Motor neuron (in vitro differentiated cells): ENCODE measurements at regions not wholly inside any gene's neighbourhood (a gene's known extent, or its start where the extent isn't known, plus 50 kb on each side); places are given as distances from the start of the nearest gene placed in this dataset.
A peak's percentile ranks its signal among the peaks of the same experiment; 100 is the strongest.
"Not testable (repeated sequence)": the region's sequence is repeated elsewhere in the genome, so short reads cannot be mapped to it uniquely, and the experiment has no call there.

ENCODE experiments used
- ATAC-seq, 8 experiments: fragments of 200-7000 bp; cut with Tn5 transposase; replicated peaks in 6 of 8; 2 replicates each; pipeline ENCODE4 v1.8.0; 2021; ENCODE audit warnings: mild to moderate bottlenecking in 8 of 8, moderate library complexity in 8 of 8
- H3K27ac ChIP-seq, 2 donors: fragments of 250-450 bp; sonication (Bioruptor Pico); 2 replicates each; pipeline ENCODE4 v1.9.0; 2021; ENCODE audit warnings: antibody characterized with exemption in 2 of 2, mild to moderate bottlenecking in 2 of 2, moderate library complexity in 1 of 2
- H3K4me1 ChIP-seq, 2 donors: fragments of 250-450 bp; sonication (Bioruptor Pico); replicated peaks in 1 of 2; 2 replicates each; pipeline ENCODE4 v1.6.1; 2021; ENCODE audit warnings: antibody characterized with exemption in 2 of 2, mild to moderate bottlenecking in 2 of 2, moderate library complexity in 1 of 2
- H3K4me3 ChIP-seq, 5 donors: fragments of 250-450 bp; sonication (Bioruptor Pico); 2 replicates each; pipeline ENCODE4 v1.9.0; 2021; ENCODE audit warnings: antibody characterized with exemption in 5 of 5, mild to moderate bottlenecking in 5 of 5, moderate library complexity in 4 of 5
- WGBS, 10 experiments: fragments of 450-650 bp; shearing (Covaris generic); methylation state at CpG; one replicate each; pipeline ENCODE4 v1.0.0; 2022; 5-methylcytosine and 5-hydroxymethylcytosine counted together
- in situ Hi-C, 9 experiments: fragments of 400-800 bp; cut with MboI; loops; one replicate each; pipeline ENCODE4 v1.15.0; 2021; ENCODE audit warnings: low sequenced_read_pairs in 9 of 9, low pct_unique_long_range_greater_than_20kb in 2 of 9; ENCODE audit not compliant: unreplicated experiment in 9 of 9

DNA sequence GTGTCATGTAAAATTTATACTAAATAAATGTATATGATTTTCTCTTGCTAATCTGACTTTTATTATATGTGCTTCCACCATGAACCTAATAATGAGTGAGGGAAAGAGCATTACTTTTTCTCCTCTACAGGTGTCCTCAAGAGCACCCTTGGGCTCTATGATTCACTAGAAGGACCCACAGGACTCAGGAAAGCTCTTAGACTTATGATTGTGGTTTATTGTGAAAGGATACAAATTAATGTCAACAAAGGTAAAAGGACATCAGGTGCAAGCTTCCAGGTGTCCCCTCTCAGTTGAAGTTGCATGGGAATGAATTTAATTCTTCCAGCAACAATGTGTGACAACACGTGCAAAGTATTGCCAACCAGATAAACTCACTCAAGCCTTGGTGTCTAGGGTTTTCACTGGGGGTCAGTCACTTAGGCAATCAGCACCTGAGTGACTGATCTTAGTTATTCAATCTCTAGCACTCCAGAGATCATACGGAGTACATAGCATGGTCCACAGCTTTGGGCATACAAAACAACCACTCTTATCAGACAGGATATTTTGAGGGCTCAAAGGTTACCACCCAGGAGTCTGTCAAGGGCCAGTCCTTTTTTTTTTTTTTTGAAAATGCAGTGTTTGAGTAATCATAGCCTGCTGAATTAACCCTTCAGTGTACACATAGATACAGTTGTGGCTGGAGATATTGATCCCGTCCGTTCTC is 1518.1 kb downstream of the KHDRBS2 start:
- in situ Hi-C loops, H3K27ac ChIP-seq, H3K4me1 ChIP-seq, ATAC-seq, H3K4me3 ChIP-seq: not testable (repeated sequence)
- WGBS, 10 experiments, result 80 to 100% (median 90%) methylated on average over 1 to 2 of the region's 4 CpGs; no CpG with 5 or more reads in 6 of the 10 experiments

DNA sequence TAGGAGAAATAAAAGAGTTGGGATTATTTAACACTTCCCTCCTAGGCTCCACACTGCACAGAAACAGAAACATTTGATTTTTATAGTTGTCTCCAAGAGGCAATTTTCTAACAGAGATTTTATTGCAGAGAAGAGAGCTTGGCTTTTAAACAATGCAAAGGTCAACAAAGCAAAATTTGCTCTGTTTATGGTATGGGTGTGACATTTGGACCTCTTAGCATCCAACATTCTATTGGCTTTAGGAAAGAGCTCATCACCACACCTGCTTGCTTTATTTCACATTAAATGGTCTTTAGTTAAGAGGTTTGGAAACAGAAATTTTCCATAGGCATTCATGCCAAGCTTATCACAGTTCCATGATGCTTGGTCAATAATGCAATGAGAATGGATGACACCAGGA is 1520.7 kb downstream of the KHDRBS2 start:
- ATAC-seq, H3K4me3 ChIP-seq, H3K4me1 ChIP-seq, in situ Hi-C loops, H3K27ac ChIP-seq: not testable (repeated sequence)

DNA sequence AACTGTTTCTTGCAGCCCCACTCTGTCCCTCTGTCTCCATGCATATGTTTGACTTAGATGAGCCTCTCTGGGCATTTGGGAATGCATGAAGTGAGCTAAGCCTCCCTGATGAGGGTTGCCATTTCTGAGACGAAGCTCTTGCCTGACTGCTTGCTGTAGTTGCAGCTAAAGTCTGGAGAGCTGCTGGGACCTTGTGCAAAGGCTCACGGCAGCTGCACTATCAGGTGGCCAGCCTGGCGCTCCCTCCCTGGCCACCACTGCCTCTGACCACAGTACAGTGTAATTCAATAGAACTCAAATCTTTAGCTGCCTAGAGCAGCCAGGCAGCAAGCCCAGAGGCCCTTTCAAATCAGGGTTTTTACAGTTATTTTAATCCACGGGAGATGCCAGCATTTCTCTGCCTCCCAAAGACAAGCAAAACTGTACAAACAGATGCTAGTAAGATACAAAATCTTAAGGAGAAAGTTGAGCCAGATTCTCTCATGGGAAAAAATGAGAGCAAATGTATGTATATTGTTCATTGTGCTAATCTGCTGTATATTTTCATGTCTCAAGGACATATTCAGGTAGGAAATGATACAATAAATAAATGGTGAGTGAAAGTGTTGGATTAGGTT is 1522.5 kb downstream of the KHDRBS2 start:
- H3K4me3 ChIP-seq, H3K27ac ChIP-seq, in situ Hi-C loops, H3K4me1 ChIP-seq: not testable (repeated sequence)
- ATAC-seq, result peak in 5 of 8 experiments; percentile 37 to 75 (median 56)
- 80% methylated on average over 1 of the region's 4 CpGs; no CpG with 5 or more reads in 9 of the 10 experiments for WGBS, 10 experiments

DNA sequence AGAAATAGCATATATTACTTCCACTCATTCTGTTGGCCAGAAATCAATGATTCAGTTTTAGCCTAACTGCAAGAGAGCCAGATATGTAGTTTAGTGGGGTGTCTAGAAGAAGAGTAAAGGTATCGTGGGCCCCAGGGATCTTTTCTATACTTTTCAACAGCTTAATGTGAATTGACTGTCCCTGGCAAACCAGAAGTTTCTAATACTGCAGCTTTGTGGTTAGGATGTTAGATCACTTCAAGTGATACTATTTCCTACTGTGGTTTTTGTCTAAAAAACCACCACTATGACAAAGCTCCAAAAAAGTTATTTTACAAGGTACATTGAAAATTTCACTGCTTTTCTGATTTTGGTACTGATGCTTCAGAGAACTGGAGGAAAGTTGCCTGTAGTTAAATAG is 1525.1 kb downstream of the KHDRBS2 start:
- H3K4me1 ChIP-seq, H3K27ac ChIP-seq, ATAC-seq, in situ Hi-C loops, H3K4me3 ChIP-seq: not testable (repeated sequence)
- 100% methylated on average over 1 of the region's 1 CpG; no CpG with 5 or more reads in 9 of the 10 experiments for WGBS, 10 experiments

DNA sequence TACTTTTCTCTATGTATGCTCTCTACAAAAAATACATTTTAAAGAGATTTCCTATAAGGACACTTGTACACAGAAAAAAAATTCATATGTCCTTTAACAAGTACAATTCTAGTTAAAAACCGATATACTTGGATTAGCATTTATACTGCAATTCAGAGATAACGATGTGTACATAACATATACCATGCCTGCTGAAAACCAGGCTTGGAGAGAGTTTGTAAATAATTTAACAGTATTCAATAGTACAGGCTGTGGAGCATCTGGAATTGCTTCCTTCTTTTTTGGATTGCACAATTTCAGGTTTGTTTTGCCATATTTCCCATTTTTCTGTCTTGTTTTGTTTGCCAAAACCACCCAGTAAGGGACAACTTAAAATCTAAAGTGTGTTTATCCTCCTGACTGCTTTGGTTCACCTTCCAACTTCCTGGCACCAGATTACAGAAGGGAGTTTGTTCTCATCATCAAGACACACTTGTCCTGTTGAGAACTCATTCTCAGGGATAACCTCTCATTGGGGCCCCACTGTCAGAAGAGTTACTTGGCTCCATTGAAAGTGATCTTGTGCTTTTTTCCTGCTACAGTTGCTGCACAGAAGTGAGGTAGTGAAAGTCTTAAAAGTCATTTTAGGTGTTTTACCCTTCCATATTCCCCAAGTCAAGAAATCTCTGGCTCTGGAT is 1526.7 kb downstream of the KHDRBS2 start:
- WGBS, 10 experiments, result 17 to 100% (median 56%) methylated on average over 1 to 2 of the region's 2 CpGs; no CpG with 5 or more reads in 2 of the 10 experiments
- H3K4me1 ChIP-seq, H3K27ac ChIP-seq, H3K4me3 ChIP-seq, in situ Hi-C loops: not testable (repeated sequence)
- peak in 1 of 8 experiments; percentile 50 for ATAC-seq

- ATAC-seq, H3K4me3 ChIP-seq, H3K4me1 ChIP-seq, H3K27ac ChIP-seq, in situ Hi-C loops: not testable (repeated sequence)
- 48 to 94% (median 82%) methylated on average over 1 to 9 of the region's 9 CpGs; no CpG with 5 or more reads in 3 of the 10 experiments for WGBS, 10 experiments
These were observed 1527.3 kb downstream of the KHDRBS2 start for GRCh38 chr6:60758725-60759124.

- no peak for ATAC-seq
- H3K4me3 ChIP-seq, result no peak overlapping the region
- H3K27ac ChIP-seq, result no peak overlapping the region
- H3K4me1 ChIP-seq, result peaks cover 4% of the 10 kb centered on the region in 2 donors
- in situ Hi-C loops, result no loop called here
These were observed 1531.1 kb downstream of the KHDRBS2 start for GRCh38 chr6:60754879-60755278.

- ATAC-seq, result peak in 5 of 8 experiments; percentile 64 to 96 (median 93)
- H3K4me1 ChIP-seq, in situ Hi-C loops, H3K4me3 ChIP-seq: not testable (repeated sequence)
- peak overlapping the region in 1 of 2 donors; percentile 28 for H3K27ac ChIP-seq
- WGBS, 10 experiments, result 0 to 83% (median 30%) methylated on average over 1 to 4 of the region's 7 CpGs; no CpG with 5 or more reads in 3 of the 10 experiments
These were observed 1535.5 kb downstream of the KHDRBS2 start for GRCh38 chr6:60750353-60751081.

DNA sequence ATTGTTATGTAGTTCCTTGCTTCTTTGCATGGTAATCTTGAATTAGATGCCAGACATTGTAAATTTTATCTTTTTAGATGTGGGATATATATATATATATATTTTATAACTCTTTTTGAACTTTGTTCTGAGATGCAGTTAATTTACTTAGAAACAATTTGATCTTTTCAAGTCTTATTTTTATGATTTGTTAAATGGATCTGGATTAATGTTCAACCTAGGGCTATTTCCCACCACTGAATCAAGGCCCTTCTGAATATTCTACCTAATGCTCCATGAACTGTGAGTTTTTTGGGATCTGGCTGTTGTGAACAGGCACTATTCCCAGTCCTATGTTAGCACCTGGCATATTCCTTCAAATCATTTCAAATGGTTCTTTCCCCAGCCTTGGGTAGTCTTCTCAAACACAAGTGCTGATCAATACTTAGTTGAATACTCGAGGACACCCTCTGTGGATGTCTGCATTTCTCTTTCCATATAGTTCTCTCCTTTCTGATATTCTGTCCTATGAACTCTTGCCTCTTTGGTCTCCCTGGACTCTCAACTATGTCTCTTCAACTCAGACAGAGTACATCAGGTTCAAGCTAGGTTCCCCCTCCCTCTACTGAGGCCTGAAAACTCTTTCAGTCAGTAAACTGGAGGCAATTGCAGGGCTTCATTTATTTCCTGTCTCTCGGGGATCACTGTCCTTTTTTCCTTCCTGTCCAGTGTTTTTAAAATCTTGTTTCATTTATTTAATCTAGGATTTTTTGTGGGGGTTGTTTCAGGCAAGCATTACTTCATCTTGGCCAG is 1538.1 kb downstream of the KHDRBS2 start:
- H3K27ac ChIP-seq, H3K4me3 ChIP-seq, ATAC-seq, in situ Hi-C loops, H3K4me1 ChIP-seq: not testable (repeated sequence)
- 0 to 92% (median 33%) methylated on average over 1 to 2 of the region's 2 CpGs; no CpG with 5 or more reads in 2 of the 10 experiments for WGBS, 10 experiments

DNA sequence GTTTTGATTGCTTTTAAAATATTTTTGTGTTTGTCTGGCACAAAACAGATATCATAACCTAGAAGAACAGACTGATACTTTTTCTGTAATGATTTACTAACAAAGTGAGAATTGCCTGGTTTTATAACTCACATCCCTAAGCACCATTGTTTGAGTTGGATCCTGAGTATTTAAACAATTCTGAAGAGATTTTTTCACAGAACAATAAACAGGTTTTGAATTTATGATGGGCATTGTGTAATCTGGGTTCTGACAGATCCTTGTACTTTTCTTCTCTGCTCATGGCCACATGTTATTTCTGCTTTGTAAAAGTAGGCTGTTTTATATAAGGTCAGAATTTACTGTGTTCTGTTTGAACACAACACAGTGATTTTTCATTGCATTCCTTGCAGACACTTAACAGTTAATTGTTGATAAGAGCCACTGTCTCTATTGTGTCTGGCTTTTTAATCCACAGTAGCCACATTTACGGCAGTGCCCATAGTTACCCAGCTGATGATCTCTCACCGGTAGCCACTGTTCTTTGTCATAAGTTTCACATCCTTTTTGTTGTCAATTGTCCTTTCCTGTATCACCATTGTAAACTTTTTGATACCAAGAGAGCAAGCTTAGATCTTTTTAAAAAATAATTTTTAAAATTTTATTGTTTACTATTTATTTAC is 1548.1 kb downstream of the KHDRBS2 start:
- in situ Hi-C loops, H3K4me3 ChIP-seq: not testable (repeated sequence)
- peak in 3 of 8 experiments; percentile 34 to 40 (median 34) for ATAC-seq
- peaks cover 0 to 13% of the 10 kb centered on the region in 2 donors for H3K4me1 ChIP-seq
- WGBS, 10 experiments, result 25 to 78% (median 50%) methylated on average over 2 of the region's 2 CpGs; no CpG with 5 or more reads in 5 of the 10 experiments
- H3K27ac ChIP-seq, result peak overlapping the region in 1 of 2 donors; percentile 7

DNA sequence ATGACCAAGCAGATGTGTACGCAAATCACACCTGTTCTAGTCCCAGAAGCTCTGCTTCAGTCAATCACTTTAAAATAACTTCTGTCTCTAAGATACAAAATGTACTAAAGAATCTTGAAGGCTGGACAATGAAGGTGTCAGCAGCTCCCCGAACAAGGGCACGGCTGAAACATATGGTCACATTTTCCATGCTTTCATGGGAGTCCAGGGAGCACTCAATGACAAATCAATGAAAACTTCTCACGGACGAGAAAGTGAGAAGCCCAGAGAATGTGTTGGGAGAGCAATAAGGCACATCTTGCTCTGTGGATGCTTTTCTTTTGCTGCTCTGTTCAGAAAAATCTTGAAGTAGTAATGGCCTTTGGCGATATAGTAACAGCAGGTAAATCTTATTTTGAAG is 1548.7 kb downstream of the KHDRBS2 start:
- H3K4me3 ChIP-seq, in situ Hi-C loops, H3K27ac ChIP-seq: not testable (repeated sequence)
- WGBS, 10 experiments, result 0 to 70% (median 60%) methylated on average over 1 to 4 of the region's 6 CpGs; no CpG with 5 or more reads in 3 of the 10 experiments
- H3K4me1 ChIP-seq, result peaks cover 0 to 11% of the 10 kb centered on the region in 2 donors
- ATAC-seq, result peak in 4 of 8 experiments; percentile 20 to 67 (median 40)

DNA sequence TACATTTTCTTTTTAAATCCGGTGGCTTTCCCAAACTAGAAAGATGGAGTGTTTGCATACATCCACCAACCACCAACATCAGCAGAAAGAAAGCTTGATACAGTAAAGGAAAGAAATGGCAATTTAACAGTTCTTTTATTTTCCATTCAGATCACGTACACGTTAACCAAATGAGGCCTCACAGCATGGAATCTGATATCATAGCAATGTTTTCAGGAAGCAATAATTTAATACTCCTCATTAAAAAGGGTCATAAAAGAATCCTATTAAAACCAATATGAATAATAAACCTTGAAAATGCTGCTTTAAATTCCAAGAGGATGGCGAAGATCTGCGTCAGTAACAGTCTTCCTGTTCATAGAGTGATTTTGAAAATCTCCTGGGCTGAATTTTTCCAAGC is 1562.1 kb downstream of the KHDRBS2 start:
- H3K27ac ChIP-seq, ATAC-seq, H3K4me3 ChIP-seq, H3K4me1 ChIP-seq, in situ Hi-C loops: not testable (repeated sequence)
- WGBS, 10 experiments, result 20 to 92% (median 31%) methylated on average over 1 to 5 of the region's 5 CpGs; no CpG with 5 or more reads in 7 of the 10 experiments
